ENCODE measurements at regions not wholly inside any gene's neighbourhood (a gene's known extent, or its start where the extent isn't known, plus 50 kb on each side); places are given as distances from the start of the nearest gene placed in this dataset.

DNA sequence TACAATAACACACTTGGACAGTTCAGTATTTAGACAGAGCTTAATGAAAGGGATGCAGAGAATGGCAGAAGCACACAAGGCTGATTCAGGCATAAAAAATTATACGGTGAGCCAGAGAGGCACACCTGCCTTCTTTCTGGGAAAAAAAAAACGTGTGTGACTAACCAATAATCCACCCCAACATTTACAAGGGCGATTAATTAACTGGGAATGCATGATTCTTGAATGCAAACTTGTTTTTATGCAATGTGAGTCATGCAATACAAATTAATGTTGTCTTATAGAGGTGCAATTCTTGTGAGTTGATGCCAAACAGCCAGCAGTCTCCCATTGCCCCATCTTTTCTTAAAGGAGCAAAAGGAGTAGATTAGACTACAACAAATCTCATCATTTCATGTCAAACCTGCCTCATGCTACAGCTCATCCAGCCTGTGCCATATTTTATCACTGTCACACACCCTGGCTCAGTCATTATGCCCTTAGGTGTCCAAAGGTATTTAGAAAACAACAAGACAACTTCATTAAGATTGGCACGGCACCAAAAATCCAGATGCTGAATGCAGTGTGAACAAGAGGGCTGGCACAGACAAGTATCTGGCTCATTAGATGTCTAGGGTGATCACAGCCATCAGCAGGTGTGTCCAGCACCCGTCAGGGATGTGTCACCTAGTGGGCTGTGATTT, 721.1 kb downstream of the EFNB2 start:
- no peak for DNase-seq (ENCODE audit: low read depth in 1 of 2, low spot score in 1 of 2)

DNA sequence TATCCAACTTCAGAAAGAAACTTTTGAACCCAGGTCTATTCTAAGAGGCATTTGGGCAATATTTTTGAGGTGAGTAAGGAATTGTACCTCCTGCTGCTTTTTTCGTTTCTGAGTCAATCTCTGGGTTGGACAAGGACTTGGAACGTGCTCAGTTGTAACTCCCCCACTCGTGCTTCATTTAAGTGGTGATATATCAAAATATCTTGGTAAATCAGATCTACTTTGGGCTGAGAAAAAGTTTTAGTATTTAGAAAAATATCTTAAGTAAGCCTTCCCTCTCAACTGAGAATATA, 728.9 kb downstream of the EFNB2 start:
- DNase-seq (ENCODE audit: low read depth in 1 of 2, low spot score in 1 of 2), result no peak

DNA sequence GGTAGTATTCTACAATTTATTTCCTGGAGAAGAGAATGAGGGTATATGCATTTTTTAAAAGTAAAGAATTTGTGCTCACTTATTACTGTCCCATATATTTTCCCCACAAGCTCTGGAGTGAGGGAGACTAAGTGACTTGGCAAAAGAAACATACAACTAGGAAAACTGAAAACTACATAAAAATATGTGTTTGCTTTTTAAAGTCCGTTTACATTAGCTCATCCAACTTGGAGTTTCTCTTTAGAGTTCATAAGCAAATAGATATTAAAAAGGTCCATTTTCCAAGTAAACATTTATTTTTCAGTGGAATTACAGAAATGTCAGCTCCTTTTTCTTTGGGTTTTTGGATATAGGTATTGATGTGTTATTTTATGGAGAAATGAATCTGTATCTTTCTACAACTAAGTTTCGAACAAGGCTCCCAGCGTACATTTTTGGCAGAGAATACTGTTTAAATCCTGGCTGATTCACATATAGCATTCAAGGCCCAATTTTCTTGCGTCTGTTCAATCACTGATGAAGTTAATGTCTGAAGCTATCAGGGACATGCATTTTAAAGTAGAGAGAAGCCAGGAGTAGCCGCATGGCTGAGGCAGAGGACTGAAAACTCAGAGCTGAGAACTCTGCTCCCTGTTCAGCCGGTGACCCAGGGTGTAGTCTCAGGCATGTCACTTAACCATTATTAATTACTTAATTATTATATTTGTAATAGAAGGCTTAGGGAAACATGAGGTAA, 729.4 kb downstream of the EFNB2 start:
- DNase-seq (ENCODE audit: low read depth in 1 of 2, low spot score in 1 of 2), result no peak

GRCh38 chr13:105804561-105805190, 730.8 kb downstream of the EFNB2 start:
- no peak for DNase-seq (ENCODE audit: low read depth in 1 of 2, low spot score in 1 of 2)

- no peak for DNase-seq (ENCODE audit: low read depth in 1 of 2, low spot score in 1 of 2)
Measured at GRCh38 chr13:105799155-105799554, 736.3 kb downstream of the EFNB2 start.

DNA sequence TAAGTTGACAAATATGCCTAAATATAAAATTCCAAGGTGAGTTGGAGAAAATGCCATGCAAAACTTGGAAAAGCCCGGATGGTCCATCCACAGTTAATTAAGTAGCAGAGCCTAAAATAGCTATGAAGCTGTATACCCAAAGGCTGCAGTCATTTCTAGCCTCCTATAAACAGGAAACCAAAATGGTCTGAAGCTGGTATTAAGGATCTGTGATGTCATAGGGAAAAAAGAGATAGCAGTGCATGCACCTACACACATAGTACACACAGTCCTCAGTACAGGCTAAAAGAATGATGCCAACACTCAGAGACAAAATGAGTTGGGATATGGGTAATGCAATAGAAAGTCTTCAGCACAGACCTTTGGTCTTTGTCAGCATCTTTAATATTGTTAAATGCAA, 736.9 kb downstream of the EFNB2 start:
- no peak for DNase-seq (ENCODE audit: low read depth in 1 of 2, low spot score in 1 of 2)

- no peak for DNase-seq (ENCODE audit: low read depth in 1 of 2, low spot score in 1 of 2)
Measured at GRCh38 chr13:105796081-105796480, 739.4 kb downstream of the EFNB2 start.

DNA sequence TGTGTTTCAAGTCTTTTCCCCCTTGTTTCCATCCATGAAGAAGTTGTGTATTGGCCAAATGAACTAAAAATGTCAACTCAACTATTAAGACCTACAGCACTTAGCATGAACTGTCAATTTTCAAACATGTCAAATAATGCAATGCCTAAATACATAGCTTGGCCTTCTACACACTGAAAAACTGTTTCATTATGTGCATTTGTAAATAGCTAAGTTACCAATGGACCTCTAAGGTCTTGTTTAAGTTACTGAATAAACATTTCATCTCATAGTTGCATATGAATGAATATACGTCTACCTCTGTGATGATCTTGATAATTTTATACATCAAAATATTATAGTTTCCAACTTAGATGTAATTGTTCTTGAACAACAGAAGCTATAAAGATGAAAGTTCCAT, 744.5 kb downstream of the EFNB2 start:
- DNase-seq (ENCODE audit: low read depth in 1 of 2, low spot score in 1 of 2), result no peak

DNA sequence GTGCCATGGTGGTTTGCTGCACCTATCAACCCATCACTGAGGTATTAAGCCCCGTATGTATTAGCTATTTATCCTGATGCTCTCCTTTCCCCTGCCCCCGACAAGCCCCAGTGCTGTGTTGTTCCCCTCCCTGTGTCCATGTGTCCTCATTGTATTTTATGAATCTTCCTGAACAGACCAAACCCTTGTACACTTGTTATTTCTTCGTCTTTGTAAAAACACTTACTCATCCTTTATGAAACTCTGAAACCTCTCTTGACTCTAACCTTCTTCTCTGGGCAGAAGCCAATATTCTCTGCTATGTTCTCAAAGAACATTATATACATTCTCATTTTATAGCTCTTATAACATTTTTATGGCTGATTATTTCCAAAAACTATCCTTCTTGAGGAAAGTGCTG, 746.9 kb downstream of the EFNB2 start:
- no peak for DNase-seq (ENCODE audit: low read depth in 1 of 2, low spot score in 1 of 2)

GRCh38 chr13:105787632-105788031, 747.8 kb downstream of the EFNB2 start:
- DNase-seq (ENCODE audit: low read depth in 1 of 2, low spot score in 1 of 2), result no peak

DNA sequence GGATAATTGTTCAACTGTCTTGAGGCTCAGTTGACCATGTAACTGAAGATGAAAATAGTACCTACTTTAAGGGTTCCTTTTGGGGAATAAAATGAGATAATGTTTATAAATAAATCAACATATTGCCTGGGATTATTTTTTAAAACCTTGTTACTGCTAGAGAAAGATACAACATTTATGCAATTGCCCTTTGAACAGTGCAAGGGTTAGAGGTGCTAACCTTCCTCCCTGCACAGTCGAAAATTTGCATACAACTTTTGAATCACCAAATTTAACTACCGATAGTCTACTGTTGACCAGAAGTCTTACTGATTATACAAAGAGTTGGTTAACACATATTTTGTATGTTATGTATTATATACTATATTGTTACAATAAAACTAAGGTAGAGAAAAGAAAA, 750.0 kb downstream of the EFNB2 start:
- no peak for DNase-seq (ENCODE audit: low read depth in 1 of 2, low spot score in 1 of 2)

GRCh38 chr13:105783261-105783660, 752.2 kb downstream of the EFNB2 start:
- DNase-seq (ENCODE audit: low read depth in 1 of 2, low spot score in 1 of 2), result no peak

DNA sequence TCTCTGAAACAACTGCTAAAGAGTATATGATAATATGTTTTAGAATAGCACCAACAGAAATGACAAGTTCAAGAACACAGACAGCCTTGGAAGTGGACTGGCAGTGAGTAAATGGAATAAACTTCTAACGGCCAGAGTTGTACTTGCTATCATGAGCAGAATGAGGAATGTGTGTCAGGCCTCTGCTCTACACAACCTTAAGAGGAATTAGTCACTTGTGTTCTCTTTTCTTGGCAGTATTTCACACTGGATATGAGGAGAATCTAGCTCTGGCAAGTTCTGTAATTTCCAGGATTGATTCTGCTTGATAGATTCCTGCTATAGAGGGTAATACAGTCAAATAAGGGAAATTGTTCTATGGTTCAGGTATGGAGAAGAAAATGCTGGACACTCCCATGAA, 757.3 kb downstream of the EFNB2 start:
- no peak for DNase-seq (ENCODE audit: low read depth in 1 of 2, low spot score in 1 of 2)

DNA sequence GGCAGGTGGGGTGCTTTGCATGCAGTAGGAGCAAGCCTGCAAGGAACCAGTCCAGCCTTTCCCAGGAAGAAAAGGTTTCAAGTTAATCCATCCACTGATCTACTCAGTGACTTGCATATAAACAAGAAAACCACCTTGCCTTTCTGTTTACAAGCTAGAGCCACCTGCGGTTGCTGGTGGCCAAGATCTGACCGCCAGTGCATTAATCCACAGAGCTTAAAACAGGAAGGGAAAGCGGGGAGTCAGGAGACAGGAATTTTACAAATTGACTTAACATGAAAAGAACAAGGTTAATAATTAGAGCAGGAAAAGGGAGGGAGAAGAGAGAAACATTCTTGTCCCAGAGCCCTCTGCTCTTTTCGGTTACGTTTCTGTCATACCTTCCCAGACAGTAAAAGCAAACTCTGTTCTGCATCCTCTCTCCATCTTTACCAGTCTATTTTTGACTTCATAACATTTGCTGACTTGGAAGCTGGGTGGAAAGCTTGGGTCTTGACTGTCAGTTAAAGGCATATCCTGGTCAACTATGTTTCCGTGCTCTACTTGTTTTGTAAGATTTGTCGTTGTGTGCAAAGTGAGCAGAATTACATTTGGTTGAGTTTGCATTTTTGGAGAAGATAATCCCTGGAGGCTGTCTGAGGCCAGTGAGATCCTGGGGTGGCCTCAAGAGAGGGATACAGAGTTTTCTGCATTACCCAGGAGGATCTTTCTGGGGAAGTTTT, 760.6 kb downstream of the EFNB2 start:
- no peak for DNase-seq (ENCODE audit: low read depth in 1 of 2, low spot score in 1 of 2)

- no peak for DNase-seq (ENCODE audit: low read depth in 1 of 2, low spot score in 1 of 2)
Measured at GRCh38 chr13:105773863-105774538, 761.5 kb downstream of the EFNB2 start.

- no peak for DNase-seq (ENCODE audit: low read depth in 1 of 2, low spot score in 1 of 2)
Measured at GRCh38 chr13:105773241-105773640, 762.2 kb downstream of the EFNB2 start.

GRCh38 chr13:105764486-105764885, 771.0 kb downstream of the EFNB2 start:
- no peak for DNase-seq (ENCODE audit: low read depth in 1 of 2, low spot score in 1 of 2)

- no peak for DNase-seq (ENCODE audit: low read depth in 1 of 2, low spot score in 1 of 2)
Measured at GRCh38 chr13:105763851-105764250, 771.6 kb downstream of the EFNB2 start.

DNA sequence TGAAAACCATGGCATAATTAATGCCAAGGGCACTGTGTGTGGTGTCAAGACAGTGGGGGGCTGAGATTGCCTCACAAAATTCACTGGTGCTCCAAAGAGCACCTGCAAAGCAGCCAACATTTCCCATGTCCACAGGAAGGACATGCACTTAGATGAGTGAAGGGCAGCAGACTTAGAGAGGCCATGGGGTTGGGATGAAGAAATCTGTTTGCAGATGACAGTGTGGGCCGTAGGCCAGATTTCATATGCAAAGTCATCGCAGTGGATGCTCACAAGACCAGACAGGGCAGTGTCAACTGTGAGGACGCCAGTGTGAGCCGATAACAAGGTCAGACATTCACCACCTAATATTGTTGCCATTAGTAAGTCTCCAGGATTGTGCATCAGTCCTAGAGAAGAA, 773.4 kb downstream of the EFNB2 start:
- DNase-seq (ENCODE audit: low read depth in 1 of 2, low spot score in 1 of 2), result no peak

DNA sequence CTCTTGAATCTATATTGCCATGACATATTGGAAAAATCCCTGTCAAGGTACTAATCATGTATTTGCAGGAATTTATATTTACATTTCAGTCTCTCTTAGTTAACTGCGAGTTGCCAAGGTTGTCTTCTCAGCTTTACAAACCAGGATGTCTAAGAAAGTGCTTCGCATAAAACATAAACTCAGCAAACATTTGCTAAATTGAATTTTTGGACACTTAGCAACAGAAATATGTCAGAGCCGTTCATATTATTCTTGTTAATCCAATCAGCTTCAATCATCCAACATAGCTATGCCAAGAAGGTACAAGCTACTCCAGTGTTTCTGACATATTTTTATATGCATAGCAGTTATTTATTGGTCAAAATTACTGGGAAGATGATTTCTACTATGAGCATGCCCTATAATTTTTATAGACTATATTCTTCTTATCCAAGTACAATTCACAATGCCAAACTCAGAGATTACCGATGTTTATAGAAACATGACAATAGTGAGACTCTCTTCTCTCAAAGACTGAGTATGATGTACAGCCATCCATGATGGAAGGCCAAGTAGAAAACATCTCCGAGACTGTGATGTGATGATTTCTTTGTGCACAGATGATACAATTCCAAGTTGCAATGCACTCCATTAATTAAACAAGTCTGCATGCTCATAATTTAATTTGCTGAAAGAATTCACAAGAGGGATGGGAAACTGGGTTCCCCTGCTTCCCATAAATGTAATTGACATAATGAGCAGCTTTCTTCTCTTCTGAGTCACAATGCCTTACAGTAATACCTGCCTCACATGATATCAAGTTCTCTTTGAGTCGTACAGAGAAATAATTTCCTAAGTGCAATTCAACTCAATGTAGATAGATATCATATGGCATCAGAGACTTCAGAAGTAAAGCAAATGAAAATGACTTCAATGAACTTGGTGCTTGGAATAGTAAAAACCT, 776.3 kb downstream of the EFNB2 start:
- DNase-seq (ENCODE audit: low read depth in 1 of 2, low spot score in 1 of 2), result no peak
